ENCODE measurements at regions not wholly inside any gene's neighbourhood (a gene's known extent, or its start where the extent isn't known, plus 50 kb on each side); places are given as distances from the start of the nearest gene placed in this dataset.

GRCh38 chr11:79637219-79637618 is 196.4 kb upstream of the TENM4 start:
- TF ChIP-seq CTCF (IDR thresholded peaks at IDR 0.05): no peak
- TF ChIP-seq POLR2A (IDR thresholded peaks at IDR 0.05): no peak
